Activated CD4-positive, CD25-positive, alpha-beta regulatory T cell treated with anti-CD3 and anti-CD28 coated beads, Interleukin-2, amount 50 U/mL, for 72 hours (primary cell): ENCODE measurements at regions not wholly inside any gene's neighbourhood (a gene's known extent, or its start where the extent isn't known, plus 50 kb on each side); places are given as distances from the start of the nearest gene placed in this dataset.
"Not testable (repeated sequence)": the region's sequence is repeated elsewhere in the genome, so short reads cannot be mapped to it uniquely, and the experiment has no call there.

ENCODE experiments used
- DNase-seq: peaks from one replicate; pipeline ENCODE4 v3.0.0; 2021

DNA sequence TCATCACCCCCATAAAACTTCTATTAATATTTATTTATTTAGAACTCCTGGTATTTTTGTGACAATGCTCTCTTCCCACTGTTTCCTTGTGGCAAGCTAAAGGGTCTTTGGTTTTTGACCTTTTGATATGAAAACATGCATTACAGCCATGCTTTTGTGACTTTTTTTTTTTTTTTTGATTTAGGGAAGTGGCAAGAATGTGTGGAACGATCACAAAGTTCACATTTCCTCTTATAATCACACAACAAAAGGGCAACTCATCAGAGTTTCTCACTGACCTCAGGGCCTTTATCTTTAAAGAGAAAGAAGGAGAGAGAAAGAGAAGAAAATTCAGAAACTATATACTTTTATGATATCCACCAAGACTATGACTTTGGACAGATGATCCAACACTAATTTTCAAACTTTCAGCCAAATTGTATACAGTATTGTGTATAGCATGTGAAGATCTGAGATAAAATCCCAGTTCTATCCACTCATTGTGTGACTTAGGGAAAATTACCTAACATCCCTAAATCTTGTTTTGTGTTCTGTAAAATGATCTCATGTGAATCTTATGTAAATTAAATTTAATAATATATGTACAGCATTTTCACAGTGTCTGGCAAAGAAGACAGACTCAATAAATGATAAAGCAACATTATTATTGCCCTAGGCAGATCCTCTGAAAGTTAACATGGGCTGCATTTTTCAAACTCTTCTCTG, 106.8 kb upstream of the MARCKS start:
- DNase-seq = no peak

DNA sequence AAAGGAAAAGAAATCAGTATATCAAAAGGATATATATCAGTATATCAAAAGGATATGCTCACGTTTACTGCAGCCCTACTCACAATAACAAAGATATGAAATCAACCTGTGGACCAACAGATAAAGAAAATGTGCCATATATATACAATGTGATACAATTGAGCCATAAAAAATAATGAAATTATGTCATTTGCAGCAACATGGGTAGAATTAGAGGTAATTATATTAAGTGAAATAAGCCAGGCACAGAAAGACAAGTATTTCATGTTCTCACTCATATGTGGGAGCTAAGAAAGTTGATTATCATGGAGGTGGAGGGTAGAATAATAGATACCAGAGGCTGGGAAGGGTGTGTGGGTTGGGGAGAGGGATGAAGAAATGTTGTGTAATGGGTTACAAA, 102.9 kb upstream of the MARCKS start:
- no peak for DNase-seq

DNA sequence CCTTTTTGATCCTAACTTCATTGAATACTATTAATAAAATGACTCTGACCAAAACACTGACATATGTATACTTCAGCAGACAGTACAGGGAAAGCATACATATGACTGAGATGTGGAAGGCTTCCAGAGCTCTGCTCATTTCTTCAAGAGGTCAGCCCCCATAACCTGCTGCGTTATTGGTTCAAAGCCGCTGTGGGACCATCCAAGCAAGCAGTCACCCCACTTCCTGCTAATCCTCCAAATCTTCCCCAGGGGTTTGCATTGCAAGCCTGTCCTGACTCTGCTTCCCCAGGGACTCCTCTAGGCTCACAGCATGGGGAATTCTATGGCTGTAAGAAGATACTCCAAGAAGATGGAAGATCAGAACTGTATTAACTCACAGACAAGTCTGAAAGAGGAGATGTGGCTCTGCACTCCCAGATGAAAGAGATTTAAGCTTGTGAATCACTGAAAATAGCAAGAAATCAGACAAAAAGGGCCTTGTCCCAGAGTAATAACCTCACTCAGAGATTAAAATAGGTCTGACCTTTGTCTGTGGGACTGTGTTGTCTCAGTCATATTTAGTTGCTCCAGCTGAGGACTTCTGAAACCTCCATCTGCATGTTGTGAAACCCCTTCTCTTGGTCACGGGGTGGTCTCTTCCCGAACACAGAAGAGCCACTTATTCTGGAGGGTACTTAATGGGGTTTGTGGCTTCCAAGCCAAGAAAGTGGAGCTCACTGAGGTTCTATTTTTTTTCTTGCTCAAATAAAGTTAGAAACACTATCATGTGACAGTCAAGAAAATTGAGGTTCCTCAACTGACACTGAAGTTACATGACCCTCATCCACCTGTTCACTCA, 101.5 kb upstream of the MARCKS start:
- no peak for DNase-seq

DNA sequence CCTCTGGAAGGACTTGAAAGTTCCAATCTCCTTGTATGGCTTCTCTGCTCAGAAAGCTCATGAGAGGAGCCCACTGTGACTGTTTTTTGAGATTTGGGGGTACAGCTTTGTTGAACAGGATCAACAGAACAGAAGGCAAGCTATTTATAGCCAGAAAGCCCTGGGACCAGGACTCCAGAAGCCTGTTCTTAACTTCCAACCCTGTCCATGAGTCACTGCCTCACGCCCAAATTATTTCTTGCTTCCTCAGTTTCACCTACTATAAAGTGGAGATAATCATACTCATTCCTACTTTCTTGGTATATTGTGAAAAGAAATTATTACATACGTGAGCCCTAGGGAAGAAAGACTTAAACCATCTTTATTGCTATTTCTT, 100.9 kb upstream of the MARCKS start:
- no peak for DNase-seq

DNA sequence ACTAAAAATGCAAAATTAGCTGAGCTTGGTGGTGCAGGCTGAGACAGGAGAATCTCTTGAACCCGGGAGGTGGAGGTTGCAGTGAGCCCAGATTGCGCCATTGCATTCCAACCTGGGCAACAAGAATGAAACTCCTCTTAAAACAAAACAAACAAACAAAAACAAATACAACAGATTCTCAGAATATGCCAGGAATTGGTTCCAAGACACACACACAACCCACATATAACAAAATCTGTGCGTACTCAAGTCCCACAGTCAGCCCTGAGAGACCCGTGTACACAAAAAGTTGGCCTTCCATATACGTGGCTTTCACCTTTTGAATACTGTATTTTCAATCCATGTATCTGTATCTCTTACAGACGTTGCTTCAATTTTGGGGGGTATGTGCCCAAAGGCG, 98.9 kb upstream of the MARCKS start:
- DNase-seq = no peak

DNA sequence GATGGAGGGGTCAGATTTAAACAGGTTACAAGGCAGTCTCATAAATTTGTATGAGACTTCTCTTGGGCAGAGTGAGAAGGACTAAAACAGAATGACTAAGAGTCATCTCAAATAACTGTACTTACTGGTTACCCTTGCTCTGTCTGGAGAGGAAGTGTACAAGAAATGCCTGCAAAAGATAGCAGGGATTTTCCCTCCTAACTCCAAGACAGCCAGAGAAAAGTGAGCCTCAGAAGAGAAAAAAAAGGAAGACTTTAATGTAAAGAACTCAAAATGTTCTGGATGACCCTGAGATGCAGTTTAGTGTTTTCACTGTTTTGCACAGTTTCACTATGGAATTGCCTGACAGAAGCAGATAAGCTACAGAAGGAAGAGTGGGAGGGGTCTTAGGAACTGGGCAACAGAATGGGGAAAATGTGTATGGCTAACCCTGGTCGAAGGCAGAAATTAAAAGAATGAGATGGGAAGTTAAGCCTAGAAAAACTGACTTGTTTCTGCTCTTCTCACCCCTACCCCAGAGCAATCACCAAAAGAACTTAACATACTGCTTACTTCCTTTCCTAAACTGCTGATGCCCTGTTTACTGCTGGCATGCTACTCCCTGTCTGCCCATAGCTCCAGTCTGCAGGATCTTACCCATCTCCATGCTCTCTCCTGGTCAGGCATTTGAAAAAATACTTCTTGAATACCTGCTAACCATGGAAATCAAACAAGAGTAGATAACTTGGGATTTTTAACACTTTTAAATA, 98.1 kb upstream of the MARCKS start:
- no peak for DNase-seq

DNA sequence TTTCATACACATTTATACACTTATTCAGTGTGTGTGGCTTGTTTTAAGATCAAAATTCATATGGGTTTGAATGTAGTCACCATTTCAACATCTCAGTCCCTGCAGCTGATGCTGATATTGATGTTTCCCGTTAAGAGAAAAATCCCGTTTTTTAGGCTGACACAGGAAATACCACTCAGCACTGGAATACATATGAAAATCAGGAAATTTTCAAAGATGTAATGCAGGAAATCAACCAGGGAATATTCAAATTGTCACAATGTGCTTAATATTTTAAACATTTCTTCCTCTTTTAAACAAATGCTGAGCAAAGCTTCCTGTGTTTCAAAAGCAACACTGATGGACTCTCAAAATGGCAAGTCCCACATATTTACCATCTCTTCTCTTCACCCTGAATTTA, 94.5 kb upstream of the MARCKS start:
- no peak for DNase-seq

DNA sequence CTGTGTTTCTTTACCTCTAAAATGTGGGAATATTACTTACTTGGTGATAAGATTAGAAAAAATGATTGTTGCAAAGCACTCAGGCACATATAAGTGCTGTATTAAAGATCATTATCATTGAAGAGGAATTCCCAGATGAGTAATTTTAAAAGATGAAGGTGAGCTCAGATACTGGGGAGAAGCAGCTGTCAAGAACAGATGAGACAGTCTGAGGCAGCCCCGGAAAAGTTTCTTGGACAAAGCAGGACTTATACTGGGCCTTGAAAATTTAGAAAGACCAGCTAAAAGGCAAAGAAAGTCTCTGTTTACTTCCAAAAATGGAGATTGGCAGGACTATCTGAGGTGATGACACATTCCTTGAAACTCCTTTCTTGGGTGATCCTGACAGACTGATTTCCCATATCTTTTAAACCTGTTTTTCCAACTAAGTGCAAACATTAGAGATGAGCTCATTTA, 93.8 kb upstream of the MARCKS start:
- no peak for DNase-seq

DNA sequence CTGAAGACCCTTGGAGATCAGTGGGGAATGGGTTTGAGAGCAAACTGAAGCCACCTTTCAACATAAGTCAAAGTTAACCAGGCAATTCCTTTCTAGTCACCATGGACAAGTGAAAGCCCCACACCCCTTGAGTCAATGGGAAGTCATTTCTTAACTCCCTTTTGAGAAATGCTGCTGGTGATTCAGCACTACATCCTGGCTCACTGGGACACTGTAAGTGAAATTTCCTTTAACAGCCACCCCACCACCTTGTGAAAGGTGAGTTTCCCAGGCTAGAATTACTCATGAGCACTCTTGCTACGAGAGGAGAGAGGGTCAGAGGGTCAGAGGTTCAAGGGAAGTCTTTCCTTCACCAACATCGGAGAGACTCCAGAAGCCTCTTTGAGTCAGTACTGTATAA, 93.3 kb upstream of the MARCKS start:
- DNase-seq = no peak

DNA sequence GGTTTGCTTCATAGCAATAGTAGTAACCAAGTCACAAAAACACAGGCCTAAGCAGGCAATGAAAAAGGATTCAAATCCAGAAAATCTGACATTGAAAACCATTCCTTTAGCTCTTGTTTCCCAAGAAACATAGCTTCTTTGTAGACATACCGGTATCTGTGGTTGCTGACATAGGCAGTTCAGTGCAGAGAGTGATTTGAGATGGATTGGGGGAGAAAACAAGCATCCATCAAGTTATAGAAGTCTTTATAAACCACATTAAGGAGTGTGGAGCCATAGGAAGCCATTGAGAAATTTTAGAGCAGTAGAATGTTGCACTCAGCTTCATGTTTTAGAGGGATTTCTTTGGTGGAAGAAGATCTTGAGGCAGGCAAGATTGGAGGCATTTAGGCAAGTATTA, 91.2 kb upstream of the MARCKS start:
- DNase-seq = no peak

DNA sequence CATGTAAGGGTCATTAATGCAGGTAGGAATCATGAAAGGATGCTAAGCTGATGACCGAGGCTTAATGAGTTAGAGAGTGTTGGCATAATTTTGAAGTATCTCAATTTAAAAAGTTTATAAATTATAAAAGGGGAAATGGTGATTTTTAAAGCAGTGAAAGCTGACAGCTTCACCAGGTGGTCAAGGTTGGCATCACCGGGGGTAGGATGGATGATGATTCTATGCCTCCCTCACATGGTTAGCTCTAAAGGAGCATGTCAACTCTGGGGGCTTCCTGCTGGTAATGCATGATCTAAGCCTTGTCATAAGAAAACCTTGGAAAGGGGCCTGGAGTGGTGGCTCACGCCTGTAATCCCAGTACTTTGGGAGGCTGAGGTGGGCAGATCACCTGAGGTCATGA, 89.2 kb upstream of the MARCKS start:
- no peak for DNase-seq

DNA sequence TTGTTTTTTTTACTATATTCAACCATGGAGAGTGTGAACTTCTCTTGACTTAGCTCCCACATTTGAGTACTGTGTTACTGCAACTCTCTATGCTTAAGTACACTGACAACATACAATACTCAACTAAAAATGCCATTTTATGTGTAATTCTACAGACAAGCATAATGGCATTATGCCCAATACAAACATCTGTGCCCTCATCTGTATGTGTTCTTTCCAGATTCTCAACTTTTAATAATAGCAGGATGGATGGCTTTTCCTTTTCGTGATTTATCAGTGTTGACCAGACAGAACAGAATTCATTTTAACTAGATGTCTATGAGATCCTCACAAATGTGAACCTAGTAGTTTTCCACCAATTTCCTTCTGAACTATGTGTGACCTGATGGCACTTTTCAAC, 84.2 kb upstream of the MARCKS start:
- no peak for DNase-seq

DNA sequence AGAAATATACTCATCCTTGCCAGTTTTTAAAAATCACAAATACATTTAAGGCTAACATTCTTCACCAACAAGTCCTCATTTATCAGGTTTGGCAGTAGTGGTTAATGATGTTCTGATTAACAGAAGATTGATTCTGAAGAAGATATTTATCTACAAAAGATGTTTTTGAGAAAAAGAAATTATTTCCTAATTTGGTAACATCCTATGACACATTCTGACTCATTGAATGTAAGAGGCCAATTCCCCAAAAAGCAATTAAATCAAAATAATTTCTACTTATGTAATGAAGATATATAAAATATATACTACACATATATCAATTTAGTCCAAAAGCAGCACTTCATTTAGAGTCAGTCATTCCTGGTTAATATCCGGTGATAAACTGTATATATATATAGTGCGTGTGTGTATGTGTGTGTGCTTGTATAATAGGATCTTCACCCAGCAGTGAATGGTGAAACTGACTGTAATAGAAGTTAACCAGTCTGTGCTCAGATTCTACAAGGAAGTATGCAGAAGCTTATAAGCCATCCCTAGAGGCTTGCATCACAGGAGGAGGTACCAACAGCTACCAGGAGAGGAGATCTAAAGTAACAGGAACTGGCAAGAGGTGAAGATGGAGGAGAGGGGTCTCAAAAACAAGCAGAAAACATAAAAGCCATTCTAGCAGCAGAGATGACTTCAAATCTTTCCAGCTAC, 82.9 kb upstream of the MARCKS start:
- no peak for DNase-seq

DNA sequence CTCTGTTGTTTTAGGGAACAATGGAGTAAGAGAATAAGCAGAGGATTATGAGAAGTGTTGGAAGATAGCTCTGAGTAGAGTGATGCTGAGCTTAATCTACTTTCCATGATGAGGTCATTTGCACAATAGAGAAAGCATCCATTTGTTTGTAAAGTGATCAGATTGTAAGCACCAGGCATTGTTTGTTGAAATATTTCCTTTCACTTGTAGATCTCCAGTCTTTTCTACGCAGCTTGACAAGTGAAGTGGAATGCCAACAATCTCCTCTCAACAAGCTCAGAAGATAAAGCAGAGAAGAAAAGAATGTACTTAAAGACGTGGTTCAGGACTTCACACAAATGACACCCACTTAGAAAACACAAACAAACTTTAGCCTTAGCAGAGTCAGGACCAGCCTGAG, 80.1 kb upstream of the MARCKS start:
- no peak for DNase-seq

DNA sequence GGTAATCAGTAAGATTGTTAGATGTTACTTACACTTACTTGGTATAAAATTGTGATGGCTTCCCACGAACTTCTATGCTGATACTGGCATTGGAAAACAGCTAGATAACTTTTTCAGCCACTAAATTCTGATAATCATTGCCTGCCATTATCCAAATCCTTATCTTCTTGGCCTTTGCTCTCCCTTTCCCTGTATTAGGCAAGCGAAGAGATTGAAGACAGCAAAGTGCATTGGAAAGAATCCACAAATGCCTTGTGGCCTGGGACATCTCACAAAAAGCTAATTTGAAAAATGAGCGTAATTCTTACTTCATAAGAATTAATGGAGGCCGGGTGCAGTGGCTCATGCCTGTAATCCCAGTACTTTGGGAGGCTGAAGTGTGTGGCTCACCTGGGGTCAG, 79.5 kb upstream of the MARCKS start:
- no peak for DNase-seq

DNA sequence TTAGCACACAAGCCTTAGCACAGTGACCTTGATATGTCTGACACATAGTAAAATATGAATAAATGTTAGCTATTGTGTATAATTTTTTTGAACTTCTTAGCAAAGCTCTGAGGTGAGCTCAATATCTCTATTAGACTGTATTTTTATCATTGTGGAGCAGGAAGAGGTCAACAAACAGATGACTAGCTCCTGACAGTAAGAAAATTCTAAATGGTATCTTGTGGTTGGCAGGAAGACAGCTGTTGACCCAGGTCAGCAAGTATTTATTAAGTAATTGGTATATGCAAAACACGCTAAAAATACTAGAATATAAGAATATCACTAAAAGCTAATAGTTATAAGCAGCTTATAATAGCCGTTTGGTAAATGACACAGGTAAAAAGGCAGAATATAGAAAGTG, 77.5 kb upstream of the MARCKS start:
- DNase-seq = no peak

DNA sequence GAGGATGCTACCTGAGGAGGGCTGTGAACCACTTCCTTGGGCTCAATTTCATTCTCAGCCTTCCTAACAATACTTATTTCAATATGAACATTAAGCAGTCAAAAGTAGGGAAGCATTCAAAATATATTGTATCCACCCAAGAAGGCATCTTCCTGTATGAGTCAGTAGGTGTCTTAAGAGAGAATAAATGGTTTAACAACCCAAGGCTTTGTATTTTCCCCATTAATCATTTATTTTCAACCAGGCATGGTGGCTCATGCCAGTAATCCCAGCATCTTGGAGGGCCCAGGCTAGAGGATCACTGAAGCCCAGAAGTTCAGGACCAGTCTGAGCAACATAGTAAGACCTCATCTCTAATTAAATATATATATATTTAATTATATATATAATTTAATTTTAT, 74.5 kb upstream of the MARCKS start:
- no peak for DNase-seq

DNA sequence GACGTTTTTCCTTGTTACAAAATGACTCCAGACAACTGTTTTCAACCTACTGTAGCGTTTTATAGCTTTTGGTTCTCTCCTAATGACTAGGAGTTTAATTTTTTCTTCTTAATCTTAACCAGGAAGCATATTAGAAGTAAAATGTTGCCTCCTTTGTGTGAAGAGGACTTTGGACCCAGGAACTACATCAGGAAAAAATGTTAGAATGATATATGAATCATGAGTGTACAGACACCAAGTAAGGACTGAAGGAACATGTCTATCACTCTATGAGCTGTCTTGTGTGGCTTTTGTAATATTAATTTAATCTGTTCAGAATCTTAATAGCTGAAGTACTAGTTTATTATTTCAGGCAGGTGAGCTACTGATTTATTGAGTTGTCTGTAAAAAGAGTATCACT, 71.0 kb upstream of the MARCKS start:
- DNase-seq = no peak

DNA sequence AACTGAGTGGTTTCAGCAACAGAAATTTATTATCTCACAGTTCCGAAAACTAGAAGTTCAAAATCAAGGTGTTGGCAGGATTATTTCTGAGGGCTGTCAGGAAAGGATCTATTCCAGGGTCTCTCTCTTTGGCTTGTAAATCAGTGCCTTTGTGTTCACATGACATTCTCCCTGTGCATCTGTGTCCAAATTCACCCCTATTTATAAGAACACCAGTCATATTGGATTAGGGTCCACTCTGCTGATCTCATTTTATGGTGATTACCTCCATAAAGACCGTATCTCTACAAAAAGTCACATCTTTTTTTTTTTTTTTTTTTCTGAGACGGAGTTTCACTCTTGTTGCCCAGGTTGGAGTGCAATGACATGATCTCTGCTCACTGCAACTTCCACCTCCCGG, 68.6 kb upstream of the MARCKS start:
- no peak for DNase-seq

DNA sequence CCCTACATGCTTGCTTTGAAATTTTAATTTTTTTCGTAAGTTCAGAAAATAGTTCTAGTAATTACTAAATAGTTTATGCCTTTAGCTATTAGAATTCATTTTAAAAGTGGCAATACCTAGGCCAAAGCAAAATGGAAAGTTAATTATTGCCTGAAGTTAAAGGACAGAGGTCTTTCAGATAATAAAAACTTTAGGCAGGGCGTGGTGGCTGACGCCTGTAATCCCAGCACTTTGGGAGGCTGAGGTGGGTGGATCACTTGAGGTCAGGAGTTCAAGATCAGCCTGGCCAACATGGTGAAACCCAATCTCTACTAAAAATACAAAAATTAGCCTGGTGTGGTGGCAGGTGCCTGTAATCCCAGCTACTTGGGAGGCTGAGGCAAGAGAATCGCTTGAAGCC, 65.9 kb upstream of the MARCKS start:
- DNase-seq = not testable (repeated sequence)

DNA sequence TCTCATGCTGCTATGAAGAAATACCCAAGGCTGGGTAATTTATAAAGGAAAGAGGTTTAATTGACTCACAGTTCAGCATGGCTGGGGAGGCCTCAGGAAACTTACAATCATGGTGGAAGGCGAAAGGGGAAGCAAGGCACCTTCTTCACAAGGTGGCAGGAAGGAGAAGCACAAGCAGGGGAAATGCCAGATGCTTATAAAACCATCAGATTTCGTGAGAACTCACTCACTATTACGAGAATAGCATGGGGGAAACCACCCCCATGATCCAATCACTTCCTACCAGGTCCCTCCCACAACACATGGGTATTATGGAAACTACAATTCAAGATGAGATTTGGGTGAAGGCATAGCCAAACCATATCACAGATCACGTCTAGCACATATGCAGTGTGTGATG, 61.8 kb upstream of the MARCKS start:
- not testable (repeated sequence) for DNase-seq

DNA sequence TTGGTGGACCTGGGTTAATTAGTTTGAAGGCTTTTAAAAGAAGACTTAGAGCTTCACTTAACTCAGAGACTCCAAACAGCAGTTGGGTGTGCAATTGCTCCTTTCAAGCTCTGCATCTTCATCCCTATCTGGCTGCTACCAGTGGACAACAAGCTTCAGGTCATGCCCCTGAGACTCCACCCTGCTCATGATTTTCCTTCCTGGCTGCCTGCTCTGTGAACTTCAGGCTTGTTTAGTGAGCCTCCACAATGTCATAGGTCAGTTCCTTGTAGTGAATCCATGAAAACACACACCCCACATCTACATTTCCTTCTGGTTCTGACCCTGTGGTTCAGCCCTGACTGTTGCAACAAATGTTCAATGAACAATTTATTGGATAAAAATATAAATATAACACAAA, 61.1 kb upstream of the MARCKS start:
- DNase-seq = no peak

DNA sequence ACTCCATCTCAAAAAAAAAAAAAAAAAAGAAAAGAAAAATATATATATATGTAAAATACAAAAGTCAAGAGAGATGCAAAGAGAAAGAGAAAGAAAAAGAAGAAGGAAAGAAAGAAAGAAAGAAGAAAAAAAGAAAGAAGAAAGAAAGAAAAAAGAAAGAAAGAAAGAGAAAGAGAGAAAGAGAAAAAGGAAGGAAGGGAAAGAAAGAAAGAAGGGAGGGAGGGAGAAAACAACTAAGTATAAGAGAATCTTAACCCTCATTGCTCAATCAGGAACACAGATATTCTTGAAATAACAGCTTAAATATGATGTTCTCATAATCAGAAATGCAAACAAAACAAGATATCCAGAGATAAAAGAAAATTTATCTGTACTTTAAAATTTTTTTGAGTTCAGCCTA, 54.4 kb upstream of the MARCKS start:
- no peak for DNase-seq
